GM21526 (cell line): ENCODE measurements at regions not wholly inside any gene's neighbourhood (a gene's known extent, or its start where the extent isn't known, plus 50 kb on each side); places are given as distances from the start of the nearest gene placed in this dataset.
"Not testable (repeated sequence)": the region's sequence is repeated elsewhere in the genome, so short reads cannot be mapped to it uniquely, and the experiment has no call there.

Source experiments
- ATAC-seq: cut with Tn5 transposase; IDR thresholded peaks from one replicate; pipeline ENCODE4 v1.9.1; 2021; ENCODE audit warnings: moderate library complexity; ENCODE audit not compliant: unreplicated experiment, low FRiP score

DNA sequence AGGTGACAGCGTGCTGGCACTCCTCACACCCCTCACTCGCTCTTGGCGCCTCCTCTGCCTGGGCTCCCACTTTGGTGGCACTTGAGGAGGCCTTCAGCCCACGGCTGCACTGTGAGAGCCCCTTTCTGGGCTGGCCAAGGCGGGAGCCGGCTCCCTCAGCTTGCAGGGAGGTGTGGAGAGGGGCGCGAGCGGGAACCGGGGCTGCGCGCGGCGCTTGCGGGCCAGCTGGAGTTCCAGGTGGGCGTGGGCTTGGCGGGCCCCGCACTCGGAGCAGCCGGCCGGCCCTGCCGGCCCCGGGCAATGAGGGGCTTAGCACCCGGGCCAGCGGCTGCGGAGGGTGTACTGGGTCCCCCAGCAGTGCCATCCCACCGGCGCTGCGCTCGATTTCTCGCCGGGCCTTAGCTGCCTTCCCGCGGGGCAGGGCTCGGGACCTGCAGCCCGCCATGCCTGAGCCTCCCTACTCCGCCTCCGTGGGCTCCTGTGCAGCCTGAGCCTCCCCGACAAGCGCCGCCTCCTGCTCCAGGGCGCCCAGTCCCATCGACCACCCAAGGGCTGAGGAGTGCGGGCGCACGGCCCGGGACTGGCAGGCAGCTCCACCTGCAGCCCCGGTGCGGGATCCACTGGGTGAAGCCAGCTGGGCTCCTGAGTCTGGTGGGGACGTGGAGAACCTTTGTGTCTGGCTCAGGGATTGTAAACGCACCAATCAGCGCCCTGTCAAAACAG lies 247.7 kb upstream of the SLIT2 start:
- ATAC-seq, result not testable (repeated sequence)

DNA sequence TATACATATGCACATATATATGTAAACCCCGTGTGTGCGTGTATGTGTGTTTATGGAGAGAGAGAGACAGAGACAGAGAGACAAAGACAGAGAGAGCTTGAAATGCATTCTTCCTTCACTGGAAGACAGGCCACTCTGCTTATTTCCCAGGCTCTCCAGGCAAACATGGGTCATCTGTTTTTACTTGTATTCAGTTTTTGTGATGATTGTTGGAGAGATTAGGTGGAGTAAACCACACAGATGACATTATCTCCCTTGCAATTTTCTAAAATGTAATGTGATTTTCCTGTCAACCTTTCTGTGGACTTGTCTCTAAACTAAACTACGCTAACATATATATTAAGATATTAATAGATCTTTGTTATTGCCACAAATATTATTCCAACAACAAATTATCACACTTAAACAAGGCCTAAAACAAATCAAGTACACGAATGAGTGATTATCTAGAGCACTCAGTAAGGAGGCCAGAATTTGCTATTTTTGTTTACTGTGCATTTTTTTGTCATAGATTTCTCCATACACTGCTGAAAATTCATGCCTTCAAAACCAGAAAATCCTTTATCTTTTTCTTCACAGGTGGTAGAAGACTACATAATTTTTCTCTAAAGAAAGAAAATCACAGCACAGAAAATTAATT lies 251.8 kb upstream of the SLIT2 start:
- no peak for ATAC-seq

DNA sequence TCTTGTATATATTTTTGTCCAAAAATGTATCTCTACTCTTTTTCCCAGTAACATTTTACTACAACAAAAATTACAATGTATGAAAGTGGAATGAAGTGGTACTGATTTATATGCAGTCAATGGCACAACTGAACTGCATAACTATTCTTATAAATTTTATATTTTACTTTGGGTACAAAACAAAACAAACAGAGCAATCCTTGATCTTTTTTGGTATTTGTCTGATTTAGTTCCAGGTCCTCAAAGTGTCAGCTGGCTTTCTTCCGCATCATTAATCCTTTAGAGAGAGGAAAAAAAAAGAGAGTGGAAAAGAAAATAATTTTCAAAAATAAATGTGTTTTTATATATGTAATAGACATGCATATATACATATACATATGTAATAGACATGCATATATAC lies 252.4 kb upstream of the SLIT2 start:
- no peak for ATAC-seq

DNA sequence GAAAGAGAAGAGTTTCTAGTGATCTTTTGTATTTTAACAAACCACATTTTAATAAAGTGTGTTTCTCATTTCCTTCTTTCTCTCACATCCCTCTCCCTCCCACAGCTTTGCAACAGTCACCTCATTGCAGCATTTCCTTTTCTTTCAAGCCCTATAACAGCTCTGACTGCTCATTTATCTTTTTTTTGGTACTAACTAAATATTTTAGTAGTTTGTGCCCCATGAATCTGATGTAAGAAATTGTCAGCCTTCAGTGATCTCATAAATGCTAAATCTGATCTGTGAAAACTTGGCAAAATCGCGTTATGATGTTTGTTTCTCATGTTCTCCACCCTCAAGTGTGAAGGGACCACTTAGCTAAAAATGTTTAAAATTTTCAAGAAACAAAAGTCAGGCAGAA lies 258.5 kb upstream of the SLIT2 start:
- ATAC-seq, result no peak

DNA sequence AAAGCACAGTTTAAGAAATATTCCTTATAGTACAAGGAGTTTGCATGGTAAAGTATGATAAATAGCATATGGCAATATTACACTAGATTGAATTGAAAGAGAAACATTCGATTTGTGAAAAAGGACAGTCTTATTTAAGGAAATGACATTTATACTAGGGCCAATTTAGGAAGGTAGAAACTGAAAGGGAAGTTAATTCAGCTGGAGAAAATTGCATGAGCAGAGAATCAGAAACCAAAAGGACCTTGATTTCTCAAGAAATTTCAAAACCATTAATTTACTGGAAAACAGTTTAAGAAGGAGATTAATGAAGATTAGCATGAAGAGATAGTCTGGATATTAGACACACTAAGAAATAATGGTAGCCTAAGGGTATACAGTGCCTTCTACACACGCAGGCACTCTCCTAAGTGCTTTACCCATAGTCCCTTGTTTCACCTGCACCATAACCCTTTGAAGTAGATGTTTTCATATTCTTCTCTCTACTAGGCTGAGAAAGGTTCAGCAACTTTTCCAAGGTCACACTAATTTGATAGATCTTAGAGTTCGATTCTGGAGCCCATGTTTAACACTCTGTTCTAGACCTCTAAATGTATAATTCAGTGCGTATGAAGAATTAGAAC lies 259.1 kb upstream of the SLIT2 start:
- ATAC-seq, result no peak

DNA sequence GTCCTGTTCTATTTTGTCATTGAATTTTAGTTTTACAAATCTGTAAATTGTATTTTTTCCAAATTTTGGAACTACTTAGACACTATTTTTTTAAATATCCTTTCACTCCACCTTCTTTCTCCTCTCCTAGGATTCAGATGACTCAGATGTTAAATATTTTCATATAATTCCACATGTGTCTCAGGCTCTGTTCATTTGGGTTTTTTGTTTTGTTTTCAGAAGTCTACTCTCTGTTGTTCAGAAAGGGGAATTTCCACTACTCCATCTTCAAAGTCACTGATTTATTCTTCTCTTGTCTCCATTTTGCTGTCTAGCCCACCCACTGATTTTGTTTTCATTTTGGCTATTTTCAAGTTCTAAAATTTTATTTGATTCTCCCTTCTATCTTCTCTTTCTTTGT lies 264.0 kb upstream of the SLIT2 start:
- no peak for ATAC-seq

DNA sequence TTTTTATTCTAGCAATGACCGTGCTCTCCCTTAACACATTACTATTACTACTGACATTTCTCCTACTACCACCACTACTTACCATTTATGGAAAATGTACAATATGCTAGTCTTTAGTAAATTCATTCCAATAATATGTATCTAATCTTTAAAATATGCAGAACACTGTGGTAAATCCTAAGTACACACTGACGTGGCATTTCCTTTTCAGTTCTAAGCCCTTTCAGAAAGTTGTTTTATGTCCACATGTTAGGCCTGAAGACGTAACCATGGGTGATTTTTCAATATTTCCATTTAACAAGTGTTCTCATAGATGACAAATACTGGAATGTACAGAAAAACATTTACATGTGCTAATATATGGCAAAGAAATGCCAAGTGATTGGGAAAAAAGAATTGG lies 268.6 kb upstream of the SLIT2 start:
- no peak for ATAC-seq

DNA sequence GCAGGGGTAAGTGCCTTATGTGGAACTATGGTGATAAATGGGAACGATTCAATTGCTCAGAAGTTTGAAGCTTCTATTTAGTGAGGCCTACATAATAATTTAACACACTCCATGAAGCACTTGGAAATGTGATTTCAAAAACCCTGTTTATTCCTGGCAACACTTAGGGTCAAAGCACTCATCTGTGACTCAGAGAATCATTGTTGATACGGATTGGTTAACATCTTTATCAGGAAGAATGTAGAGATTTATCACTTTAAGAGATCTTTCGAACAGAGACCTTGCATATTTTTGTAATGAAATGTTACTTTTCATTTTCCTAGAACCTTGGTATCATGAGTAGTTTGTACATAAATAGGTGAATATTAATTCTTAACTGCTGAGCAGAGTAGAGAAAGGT lies 269.1 kb upstream of the SLIT2 start:
- ATAC-seq, result no peak

DNA sequence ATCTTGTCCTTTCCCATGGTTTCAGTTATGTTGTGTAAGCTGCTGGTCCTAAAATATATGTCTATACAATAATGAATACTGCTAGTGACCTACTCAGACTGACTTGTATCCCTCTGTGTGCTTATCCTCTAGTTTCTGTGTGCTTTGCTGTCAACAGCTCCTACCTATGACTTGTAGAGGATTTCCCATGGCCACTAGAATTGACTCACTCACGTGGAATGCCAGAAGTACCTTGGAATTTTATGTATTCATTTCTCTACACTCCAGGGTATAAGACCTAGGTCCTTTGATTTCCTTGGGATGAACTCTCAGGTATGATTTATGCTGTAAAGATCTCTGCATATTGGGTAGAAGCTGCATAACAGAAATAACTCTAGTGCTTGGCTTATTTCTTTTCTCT lies 279.9 kb upstream of the SLIT2 start:
- no peak for ATAC-seq

DNA sequence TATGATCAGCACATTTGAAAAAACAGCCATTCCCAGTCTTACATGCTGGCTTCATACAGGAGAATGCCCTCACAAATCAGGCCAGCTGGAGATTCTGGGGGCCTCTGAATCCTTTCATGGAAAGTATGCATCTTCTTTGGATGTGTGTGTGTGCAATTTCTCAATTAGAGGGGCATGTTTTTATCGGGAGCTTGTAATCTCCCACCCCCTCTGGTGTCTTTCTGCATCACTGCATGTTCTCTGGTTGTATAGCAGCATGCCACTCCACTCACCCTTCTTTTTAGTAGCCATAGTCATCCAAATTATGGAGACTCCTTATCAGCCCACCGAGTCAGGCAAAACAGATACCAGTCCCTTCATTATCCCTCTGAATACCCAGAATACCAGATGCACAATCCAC lies 282.2 kb upstream of the SLIT2 start:
- no peak for ATAC-seq

DNA sequence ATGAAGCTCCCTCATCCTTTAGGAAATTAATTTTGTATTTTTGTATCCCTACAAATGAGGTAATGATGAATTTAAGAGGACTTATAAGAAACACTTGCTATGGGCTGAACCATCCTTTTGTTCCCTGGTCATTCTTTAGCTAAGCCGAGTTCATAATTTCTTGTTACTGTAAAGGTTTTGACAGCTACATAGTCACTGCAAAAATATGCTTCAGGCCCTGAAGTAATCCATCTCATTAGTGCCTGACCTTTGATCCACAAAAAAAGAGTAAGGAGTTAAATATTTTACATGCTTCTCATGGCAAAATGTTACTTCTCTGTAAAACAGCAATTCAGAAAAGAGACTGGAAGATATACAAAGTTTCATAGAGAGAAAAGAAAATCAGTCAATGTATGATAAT lies 290.6 kb upstream of the SLIT2 start:
- ATAC-seq, result no peak

DNA sequence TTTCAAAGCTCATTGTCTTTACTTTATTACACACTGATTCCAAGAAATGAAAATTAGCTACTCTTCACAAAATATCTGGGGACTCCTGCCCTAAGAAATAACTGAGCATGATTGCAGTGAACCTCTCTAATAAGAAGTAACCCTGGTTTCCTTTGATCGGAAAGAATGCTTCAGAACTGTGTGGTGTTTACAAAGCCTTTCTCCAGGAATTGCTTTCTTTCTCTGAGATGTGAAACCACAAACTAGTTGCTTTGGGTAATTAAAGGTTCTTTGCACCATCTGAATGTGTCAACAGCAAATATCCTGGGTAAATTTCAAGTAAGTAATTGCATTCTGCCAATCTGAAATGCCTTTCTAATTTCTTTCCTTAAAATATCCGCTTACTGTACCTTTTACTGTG lies 292.9 kb upstream of the SLIT2 start:
- ATAC-seq, result no peak

DNA sequence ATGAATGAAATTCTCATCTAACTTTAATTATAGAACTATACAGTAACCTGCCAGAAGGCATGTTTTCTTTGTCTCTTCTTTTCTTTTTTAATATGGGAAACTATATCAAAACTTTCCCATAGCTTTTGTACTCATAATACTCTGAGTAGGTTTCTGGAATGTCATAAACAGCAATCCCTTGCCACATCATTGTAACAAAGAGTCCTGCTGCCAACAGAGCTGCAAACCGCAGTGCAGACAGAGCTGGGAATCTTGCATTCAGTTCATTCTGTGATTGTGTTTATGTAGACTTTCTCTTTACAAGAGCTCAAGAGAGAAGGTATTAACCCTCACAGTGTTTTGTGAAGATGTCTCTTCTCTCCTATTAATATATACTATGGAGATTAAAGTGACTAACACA lies 304.4 kb upstream of the SLIT2 start:
- no peak for ATAC-seq

DNA sequence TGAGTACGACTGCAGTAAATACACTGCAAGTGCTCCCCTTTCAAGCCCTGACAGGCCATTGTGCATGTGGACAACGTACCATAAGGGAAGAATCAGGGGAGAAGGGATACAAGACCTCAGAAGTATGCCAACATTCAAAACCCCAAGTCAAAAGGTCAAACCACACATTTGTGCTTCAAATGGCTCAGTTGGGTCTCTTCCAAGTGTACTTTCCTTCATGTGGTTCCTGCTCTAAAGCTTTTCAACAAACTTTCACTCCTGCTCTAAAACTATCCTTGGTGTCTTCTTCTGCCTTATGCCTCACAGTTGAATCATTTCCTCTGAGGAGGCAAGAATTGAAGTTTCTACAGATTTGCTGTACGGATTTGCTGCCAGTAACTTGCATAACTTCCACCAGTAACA lies 305.7 kb upstream of the SLIT2 start:
- no peak for ATAC-seq

DNA sequence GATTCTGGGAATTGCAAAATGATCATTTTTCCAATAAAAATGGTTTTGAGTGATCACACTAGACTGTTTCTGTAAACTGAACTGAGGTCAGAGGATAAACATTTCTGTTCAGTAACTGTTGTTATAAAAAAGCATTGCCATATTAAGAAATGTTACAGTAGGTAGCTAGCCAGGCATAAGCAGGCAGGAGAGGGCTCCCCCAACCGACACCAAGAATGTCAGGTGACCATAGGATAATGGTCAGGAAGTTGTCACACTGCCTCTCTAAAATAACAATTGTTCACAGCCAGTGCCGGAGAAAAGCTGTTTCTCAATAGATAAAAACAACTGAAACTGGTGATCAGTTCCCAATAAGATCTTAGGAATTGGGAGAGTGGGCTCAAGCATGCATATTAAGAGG lies 306.2 kb upstream of the SLIT2 start:
- no peak for ATAC-seq

DNA sequence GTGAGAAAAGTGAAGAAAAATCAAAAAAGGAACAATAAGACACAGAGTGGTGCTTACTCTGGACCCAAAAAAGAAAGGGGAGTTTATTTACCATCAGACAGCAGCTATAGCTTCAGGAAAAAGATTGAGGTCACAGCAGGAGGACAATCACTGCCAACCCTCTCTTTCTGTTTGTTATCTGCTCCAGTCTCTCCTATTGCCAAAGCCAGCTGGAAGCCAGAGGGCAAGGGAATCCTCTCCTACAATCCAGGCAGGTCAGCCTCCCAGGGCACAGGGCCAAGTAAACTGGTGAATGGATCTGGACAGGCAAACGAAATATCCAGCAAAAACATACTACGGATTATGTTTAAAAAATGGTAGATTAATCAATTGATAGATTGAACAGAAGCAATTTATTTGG lies 306.9 kb upstream of the SLIT2 start:
- ATAC-seq, result no peak

DNA sequence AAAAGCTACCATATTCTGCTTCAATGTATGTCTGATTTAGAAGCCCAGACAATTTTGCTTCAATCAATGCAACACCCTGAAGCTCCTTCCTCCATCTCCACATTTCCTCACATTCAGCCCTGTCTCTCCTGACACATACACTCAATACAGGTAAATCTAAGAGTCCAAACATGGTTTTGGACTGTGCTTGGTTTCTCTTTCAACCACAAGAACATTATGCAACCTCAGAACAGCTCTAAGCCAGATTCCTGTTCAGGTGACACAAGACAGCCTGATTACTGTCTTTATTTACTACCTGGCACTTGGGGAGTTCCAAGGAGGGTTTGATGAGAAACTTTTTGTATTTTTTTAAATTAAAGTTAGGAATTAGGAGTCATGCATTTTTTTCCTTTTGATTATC lies 307.5 kb upstream of the SLIT2 start:
- no peak for ATAC-seq

DNA sequence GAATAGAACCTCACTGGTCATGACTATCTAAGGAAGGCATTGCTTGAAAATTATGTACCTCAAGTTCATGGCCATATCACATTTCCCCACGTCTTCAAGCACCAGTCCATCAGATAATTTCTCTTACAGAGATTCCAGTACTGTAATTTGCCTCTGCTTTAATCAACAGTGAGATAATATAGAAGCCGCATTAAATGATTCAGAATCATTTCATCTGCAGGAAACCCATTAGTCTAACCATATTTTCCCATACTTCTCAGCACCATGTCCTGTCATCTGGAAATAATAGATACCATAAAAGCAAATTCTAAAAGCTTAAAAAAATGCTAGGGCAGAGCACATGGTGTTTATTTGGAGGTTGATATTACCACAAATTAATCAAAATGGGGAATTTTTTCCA lies 310.3 kb upstream of the SLIT2 start:
- no peak for ATAC-seq

DNA sequence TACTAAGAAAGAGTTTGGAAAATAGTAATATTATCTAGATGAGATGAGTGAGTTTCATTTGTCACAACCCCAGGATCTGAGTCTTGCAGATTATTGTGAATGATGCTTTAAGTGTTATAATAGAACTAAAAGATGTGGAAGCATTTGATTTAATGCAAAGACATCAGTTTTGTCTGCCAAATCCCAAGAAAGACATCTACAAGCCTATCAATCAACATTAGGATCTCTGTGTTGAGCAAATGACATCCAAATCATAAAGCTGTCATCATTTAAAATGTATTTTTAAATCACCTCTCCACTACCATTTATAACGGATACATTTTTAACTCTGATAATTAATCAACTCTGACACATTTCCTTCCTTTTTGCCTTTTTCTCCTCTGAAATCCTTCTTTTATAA lies 310.8 kb upstream of the SLIT2 start:
- ATAC-seq, result no peak

DNA sequence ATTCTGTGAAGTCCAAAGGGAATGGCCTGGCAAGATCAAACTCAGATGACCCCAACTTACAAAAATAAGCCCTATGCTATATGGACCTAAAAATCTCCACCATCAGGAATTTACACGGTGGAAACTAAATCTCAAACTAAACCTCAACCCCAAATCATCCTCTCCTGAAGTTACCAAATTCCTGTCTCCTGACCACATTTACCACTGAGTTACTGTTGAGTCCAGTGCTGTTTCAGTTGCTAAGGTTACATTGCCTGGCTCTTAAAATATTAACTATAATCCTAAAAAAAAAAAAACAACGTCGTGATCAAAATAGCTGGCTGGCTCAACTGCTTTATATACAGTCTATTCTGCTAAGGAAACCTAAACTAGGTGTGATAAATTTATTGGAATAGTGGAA lies 315.2 kb upstream of the SLIT2 start:
- ATAC-seq, result no peak

DNA sequence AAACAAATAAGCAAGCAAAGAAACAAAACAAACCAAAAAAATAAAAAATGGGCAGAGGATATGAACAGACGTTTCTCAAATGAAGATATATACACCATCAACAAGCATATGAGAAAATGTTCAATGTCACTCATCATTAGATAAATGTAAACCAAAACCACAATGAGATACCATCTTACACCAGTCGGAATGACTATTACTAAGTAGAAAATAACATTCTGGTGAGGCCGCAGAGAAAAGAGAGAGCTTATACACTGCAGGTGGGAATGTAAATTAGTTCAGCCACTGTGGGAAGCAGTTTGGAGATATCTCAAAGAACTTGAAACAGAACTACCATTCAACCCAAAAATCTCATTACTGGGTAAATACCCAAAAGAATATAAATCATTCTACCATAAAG lies 321.0 kb upstream of the SLIT2 start:
- no peak for ATAC-seq

DNA sequence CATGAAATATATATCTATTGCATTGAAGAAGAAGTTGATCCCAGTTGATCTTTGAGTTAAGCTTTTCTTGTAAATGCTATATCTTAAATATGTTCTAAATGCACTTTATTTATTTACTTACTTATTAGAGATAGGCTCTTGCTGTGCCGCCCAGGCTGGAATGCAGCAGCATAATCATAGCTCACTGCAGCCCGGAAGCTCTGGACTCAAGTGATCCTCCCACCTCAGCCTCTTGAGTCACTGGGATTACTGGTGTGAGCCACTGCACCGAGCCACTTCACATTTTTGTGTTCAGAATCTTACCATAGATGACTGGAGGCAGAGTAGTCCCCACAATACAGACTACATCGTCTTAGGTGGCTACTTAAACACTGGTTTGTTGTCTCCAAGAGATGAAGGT lies 324.3 kb upstream of the SLIT2 start:
- ATAC-seq, result no peak
